Thoracic aorta (tissue), 2 donors: ENCODE measurements at regions not wholly inside any gene's neighbourhood (a gene's known extent, or its start where the extent isn't known, plus 50 kb on each side); places are given as distances from the start of the nearest gene placed in this dataset.

Experiments used
- ATAC-seq: fragments of 150-250 bp; one replicate; pipeline ENCODE4 v1.8.0; 2017; ENCODE audit warnings: low read depth; ENCODE audit not compliant: insufficient number of reproducible peaks, low FRiP score
- DNase-seq: peaks from one replicate; pipeline ENCODE4 v3.0.0-alpha.2; 2020; ENCODE audit warnings: low spot score
- H3K27ac ChIP-seq, 2 donors: fragments of 200-600 bp; sonication (generic); 1 replicate in 1 of 2; 2 replicates in 1 of 2; pipeline ENCODE4 v1.5.1; 2016; ENCODE audit warnings: mild to moderate bottlenecking in 2 of 2, moderate library complexity in 2 of 2
- H3K27me3 ChIP-seq: fragments of 200-600 bp; sonication (generic); replicated peaks from 2 replicates; pipeline ENCODE4 v1.6.0; 2016; ENCODE audit warnings: mild to moderate bottlenecking; ENCODE audit not compliant: insufficient read depth
- H3K36me3 ChIP-seq: fragments of 200-600 bp; sonication (generic); one replicate; pipeline ENCODE4 v1.5.1; 2016
- H3K4me1 ChIP-seq, 2 donors: fragments of 200-600 bp; sonication (generic); 1 replicate in 1 of 2; 2 replicates in 1 of 2; pipeline versions ENCODE4 v1.5.1 to v1.6.0; 2016; ENCODE audit warnings: low read depth in 2 of 2, mild to moderate bottlenecking in 1 of 2; ENCODE audit not compliant: control insufficient read depth in 1 of 2
- H3K4me3 ChIP-seq: fragments of 200-600 bp; sonication (generic); 2 replicates; pipeline ENCODE4 v1.5.1; 2016; ENCODE audit warnings: mild to moderate bottlenecking
- H3K9me3 ChIP-seq: fragments of 200-600 bp; sonication (generic); 2 replicates; pipeline ENCODE4 v1.5.1; 2016
- CTCF ChIP-seq: fragments of 200-600 bp; sonication (generic); IDR thresholded peaks from one replicate; pipeline ENCODE4 v1.5.1; 2019; ENCODE audit warnings: antibody characterized with exemption

GRCh38 chr17:33695431-33695830 is 402.3 kb upstream of the ASIC2 start:
- Histone ChIP-seq H3K36me3 (no peaks in the 10 kb centered on the region), H3K4me1 (no peaks in the 10 kb centered on the region), H3K27me3 (no peaks in the 10 kb centered on the region), H3K4me3 (no peak overlapping the region), H3K9me3 (no peaks in the 10 kb centered on the region), H3K27ac (no peak overlapping the region)
- no peak for TF ChIP-seq CTCF
- DNase-seq (no peak), ATAC-seq (no peak)

GRCh38 chr17:33696102-33696501 is 403.0 kb upstream of the ASIC2 start:
- no peak for TF ChIP-seq CTCF
- no peaks in the 10 kb centered on the region for H3K4me1 ChIP-seq
- DNase-seq (no peak), ATAC-seq (no peak)
- no peak overlapping the region for H3K27ac ChIP-seq
- no peaks in the 10 kb centered on the region for H3K36me3 ChIP-seq
- H3K9me3 ChIP-seq: no peaks in the 10 kb centered on the region
- H3K27me3 ChIP-seq: no peaks in the 10 kb centered on the region
- H3K4me3 ChIP-seq: no peak overlapping the region

GRCh38 chr17:33697557-33697956 is 404.5 kb upstream of the ASIC2 start:
- TF ChIP-seq CTCF: no peak
- H3K4me1 ChIP-seq: no peaks in the 10 kb centered on the region
- no peak for ATAC-seq
- H3K27ac ChIP-seq: no peak overlapping the region
- DNase-seq: no peak
- no peak overlapping the region for H3K4me3 ChIP-seq
- no peaks in the 10 kb centered on the region for H3K9me3 ChIP-seq
- no peaks in the 10 kb centered on the region for H3K27me3 ChIP-seq
- H3K36me3 ChIP-seq: no peaks in the 10 kb centered on the region

- H3K9me3 ChIP-seq: no peaks in the 10 kb centered on the region
- no peak for TF ChIP-seq CTCF
- no peaks in the 10 kb centered on the region for H3K36me3 ChIP-seq
- H3K4me1 ChIP-seq: no peaks in the 10 kb centered on the region
- DNase-seq (no peak), ATAC-seq (no peak)
- H3K4me3 ChIP-seq: no peak overlapping the region
- H3K27ac ChIP-seq: no peak overlapping the region
- H3K27me3 ChIP-seq: no peaks in the 10 kb centered on the region
Measured at GRCh38 chr17:33701910-33702309, 408.8 kb upstream of the ASIC2 start.

- no peaks in the 10 kb centered on the region for H3K9me3 ChIP-seq
- no peaks in the 10 kb centered on the region for H3K36me3 ChIP-seq
- H3K27me3 ChIP-seq: no peaks in the 10 kb centered on the region
- DNase-seq: no peak
- no peak overlapping the region for H3K27ac ChIP-seq
- no peak overlapping the region for H3K4me3 ChIP-seq
- ATAC-seq: no peak
- no peaks in the 10 kb centered on the region for H3K4me1 ChIP-seq
- TF ChIP-seq CTCF: no peak
Measured at GRCh38 chr17:33704856-33705255, 411.8 kb upstream of the ASIC2 start.
